Ovary (tissue), 3 donors: ENCODE measurements at regions not wholly inside any gene's neighbourhood (a gene's known extent, or its start where the extent isn't known, plus 50 kb on each side); places are given as distances from the start of the nearest gene placed in this dataset.

Experiments
- EP300 ChIP-seq: sonication (generic); formaldehyde crosslinking; IDR thresholded peaks from one replicate; pipeline ENCODE4 v1.6.1; 2017; ENCODE audit warnings: antibody characterized with exemption
- POLR2A ChIP-seq: fragments of 450-650 bp; IDR thresholded peaks from one replicate; pipeline ENCODE4 v1.6.1; 2017; ENCODE audit warnings: antibody characterized with exemption, mild to moderate bottlenecking, moderate library complexity
- TF ChIP-seq, protein P1 (sequence below), 3 donors: fragments of 450-650 bp in 2 of 3; fragments of 200-600 bp in 1 of 3; IDR thresholded peaks; one replicate each; pipeline versions ENCODE4 v1.5.1 to v1.8.0; 2016 to 2022; ENCODE audit warnings: antibody characterized with exemption in 3 of 3, mild to moderate bottlenecking in 1 of 3
- donor health status: DM: no; HTN: no; CAD: no.

DNA sequence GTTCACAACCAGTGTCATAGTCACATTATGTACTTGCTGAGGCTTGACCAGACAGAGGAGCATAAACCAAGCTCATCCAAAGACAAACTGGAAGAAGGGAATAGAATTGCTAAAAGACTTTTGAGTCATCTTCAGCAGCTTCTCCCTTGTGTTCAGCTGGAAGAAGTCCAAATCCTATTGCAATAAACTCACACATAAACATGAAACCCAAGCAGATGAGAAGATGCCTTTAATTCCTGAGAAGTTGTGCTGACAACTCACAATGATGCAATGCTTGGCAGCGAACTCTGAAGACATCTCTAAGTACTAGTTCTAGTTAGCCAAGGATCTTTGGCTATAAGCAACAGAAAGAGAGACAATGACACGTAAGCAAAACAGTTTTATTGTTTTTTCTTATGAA, 642.1 kb downstream of the KCTD16 start:
- TF ChIP-seq, protein P1, sequence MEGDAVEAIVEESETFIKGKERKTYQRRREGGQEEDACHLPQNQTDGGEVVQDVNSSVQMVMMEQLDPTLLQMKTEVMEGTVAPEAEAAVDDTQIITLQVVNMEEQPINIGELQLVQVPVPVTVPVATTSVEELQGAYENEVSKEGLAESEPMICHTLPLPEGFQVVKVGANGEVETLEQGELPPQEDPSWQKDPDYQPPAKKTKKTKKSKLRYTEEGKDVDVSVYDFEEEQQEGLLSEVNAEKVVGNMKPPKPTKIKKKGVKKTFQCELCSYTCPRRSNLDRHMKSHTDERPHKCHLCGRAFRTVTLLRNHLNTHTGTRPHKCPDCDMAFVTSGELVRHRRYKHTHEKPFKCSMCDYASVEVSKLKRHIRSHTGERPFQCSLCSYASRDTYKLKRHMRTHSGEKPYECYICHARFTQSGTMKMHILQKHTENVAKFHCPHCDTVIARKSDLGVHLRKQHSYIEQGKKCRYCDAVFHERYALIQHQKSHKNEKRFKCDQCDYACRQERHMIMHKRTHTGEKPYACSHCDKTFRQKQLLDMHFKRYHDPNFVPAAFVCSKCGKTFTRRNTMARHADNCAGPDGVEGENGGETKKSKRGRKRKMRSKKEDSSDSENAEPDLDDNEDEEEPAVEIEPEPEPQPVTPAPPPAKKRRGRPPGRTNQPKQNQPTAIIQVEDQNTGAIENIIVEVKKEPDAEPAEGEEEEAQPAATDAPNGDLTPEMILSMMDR (IDR thresholded peaks at IDR 0.05): no peak
- TF ChIP-seq POLR2A (no peak), EP300 (no peak)
